ENCODE measurements at regions not wholly inside any gene's neighbourhood (a gene's known extent, or its start where the extent isn't known, plus 50 kb on each side); places are given as distances from the start of the nearest gene placed in this dataset.

DNA sequence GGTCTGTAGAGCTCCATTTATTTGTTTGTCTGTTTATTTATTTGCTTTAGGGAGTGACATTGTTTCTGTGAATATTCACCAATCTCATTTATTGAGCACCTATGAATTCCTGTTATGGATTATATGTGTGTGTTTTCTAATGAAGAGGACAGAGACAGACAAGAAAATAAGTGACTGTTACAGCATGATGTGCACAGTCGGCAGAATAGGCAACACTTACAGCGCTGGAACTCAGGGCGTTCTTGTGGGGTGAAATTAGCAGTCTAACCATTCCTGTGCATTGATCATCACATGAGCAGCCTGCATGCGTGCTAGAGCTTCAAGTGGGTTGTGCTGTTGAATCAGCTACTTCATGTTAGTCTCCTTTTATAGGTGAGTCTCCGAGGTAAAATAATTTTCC is 960.7 kb downstream of the SLC4A3 start:
- POLR2A ChIA-PET = no interaction called here
- Histone ChIP-seq H3K36me3 (ENCODE audit: control insufficient read depth in 2 of 2, insufficient read depth in 1 of 2, low read length in 2 of 2) (no peaks in the 10 kb centered on the region), H3K4me3 (ENCODE audit: low read depth, low read length) (no peak overlapping the region), H3K27ac (ENCODE audit: extremely low read depth, low read depth, low read length) (no peak overlapping the region), H3K9me3 (ENCODE audit: control insufficient read depth, insufficient read depth, low read depth, low read length) (no peaks in the 10 kb centered on the region), H3K4me1 (ENCODE audit: control insufficient read depth, insufficient read depth, low read length) (no peaks in the 10 kb centered on the region)
- CTCF ChIA-PET = interaction anchor here (0.6 to 0.9 kb wide), 2 partner anchors 41 to 1084 kb away, joined by 3 read pairs; no protein-coding TSS in a partner anchor
- TF ChIP-seq ZFHX2 (tag by site-specific recombination; conservative IDR thresholded peaks at IDR 0.05) (no peak), ZNF707 (tag by site-specific recombination; IDR thresholded peaks at IDR 0.05) (no peak), ZNF664 (tag by site-specific recombination; IDR thresholded peaks at IDR 0.05) (no peak), ZNF837 (tag by site-specific recombination; IDR thresholded peaks at IDR 0.05) (no peak), SP7 (tag by site-specific recombination; IDR thresholded peaks at IDR 0.05) (no peak), HOXC10 (CRISPR knock-in tag; IDR thresholded peaks at IDR 0.05) (no peak), ZBTB1 (tag by site-specific recombination; IDR thresholded peaks at IDR 0.05) (no peak), BCL11B (tag by site-specific recombination; IDR thresholded peaks at IDR 0.05; ENCODE audit: low read depth) (no peak), ZNF248 (tag by site-specific recombination; IDR thresholded peaks at IDR 0.05) (no peak), ZFP37 (tag by site-specific recombination; IDR thresholded peaks at IDR 0.05) (no peak), KLF16 (tag by site-specific recombination; IDR thresholded peaks at IDR 0.05) (no peak), ZBTB48 (tag by site-specific recombination; IDR thresholded peaks at IDR 0.05) (no peak), ZNF501 (tag by site-specific recombination; IDR thresholded peaks at IDR 0.05) (no peak)

- H3K9me3 ChIP-seq (ENCODE audit: control insufficient read depth, insufficient read depth, low read depth, low read length) = no peaks in the 10 kb centered on the region
- H3K4me3 ChIP-seq (ENCODE audit: low read depth, low read length) = no peak overlapping the region
- POLR2A ChIA-PET = no interaction called here
- no peak overlapping the region for H3K27ac ChIP-seq (ENCODE audit: extremely low read depth, low read depth, low read length)
- H3K36me3 ChIP-seq (ENCODE audit: control insufficient read depth in 2 of 2, insufficient read depth in 1 of 2, low read length in 2 of 2) = no peaks in the 10 kb centered on the region
- TF ChIP-seq ATF2 (tag by site-specific recombination; IDR thresholded peaks at IDR 0.05; ENCODE audit: low read depth) (no peak), ZNF707 (tag by site-specific recombination; IDR thresholded peaks at IDR 0.05) (no peak), ZNF747 (tag by site-specific recombination; IDR thresholded peaks at IDR 0.05) (no peak), ZNF335 (tag by site-specific recombination; conservative IDR thresholded peaks at IDR 0.05) (no peak), PRDM6 (tag by site-specific recombination; IDR thresholded peaks at IDR 0.05) (no peak), HOXC10 (CRISPR knock-in tag; IDR thresholded peaks at IDR 0.05) (no peak), ZNF223 (tag by site-specific recombination; IDR thresholded peaks at IDR 0.05) (no peak), IKZF3 (tag by site-specific recombination; IDR thresholded peaks at IDR 0.05) (no peak), ZNF266 (tag by site-specific recombination; IDR thresholded peaks at IDR 0.05; ENCODE audit: low read depth) (no peak), ZNF548 (tag by site-specific recombination; IDR thresholded peaks at IDR 0.05) (no peak)
- CTCF ChIA-PET = no interaction called here
- no peaks in the 10 kb centered on the region for H3K4me1 ChIP-seq (ENCODE audit: control insufficient read depth, insufficient read depth, low read length)
Measured at GRCh38 chr2:220590476-220590875, 963.0 kb downstream of the SLC4A3 start.

- TF ChIP-seq ZNF335 (tag by site-specific recombination; conservative IDR thresholded peaks at IDR 0.05) = no peak
- TF ChIP-seq ZXDB (tag by site-specific recombination; IDR thresholded peaks at IDR 0.05) = no peak
- POLR2A ChIA-PET = no interaction called here
- Histone ChIP-seq H3K4me1 (ENCODE audit: control insufficient read depth, insufficient read depth, low read length) (no peaks in the 10 kb centered on the region), H3K4me3 (ENCODE audit: low read depth, low read length) (no peak overlapping the region), H3K9me3 (ENCODE audit: control insufficient read depth, insufficient read depth, low read depth, low read length) (no peaks in the 10 kb centered on the region), H3K36me3 (ENCODE audit: control insufficient read depth in 2 of 2, insufficient read depth in 1 of 2, low read length in 2 of 2) (no peaks in the 10 kb centered on the region), H3K27ac (ENCODE audit: extremely low read depth, low read depth, low read length) (no peak overlapping the region)
- CTCF ChIA-PET = interaction anchor here (0.6 kb wide), 2 partner anchors 512 to 598 kb away, joined by 3 read pairs; no protein-coding TSS in a partner anchor
Measured at GRCh38 chr2:220593526-220593925, 966.1 kb downstream of the SLC4A3 start.
